GM19463 (cell line): ENCODE measurements at regions not wholly inside any gene's neighbourhood (a gene's known extent, or its start where the extent isn't known, plus 50 kb on each side); places are given as distances from the start of the nearest gene placed in this dataset.
"Not testable (repeated sequence)": the region's sequence is repeated elsewhere in the genome, so short reads cannot be mapped to it uniquely, and the experiment has no call there.

Experiments
- ATAC-seq: cut with Tn5 transposase; IDR thresholded peaks from one replicate; pipeline ENCODE4 v1.9.1; 2021; ENCODE audit warnings: mild to moderate bottlenecking, moderate library complexity; ENCODE audit not compliant: unreplicated experiment

DNA sequence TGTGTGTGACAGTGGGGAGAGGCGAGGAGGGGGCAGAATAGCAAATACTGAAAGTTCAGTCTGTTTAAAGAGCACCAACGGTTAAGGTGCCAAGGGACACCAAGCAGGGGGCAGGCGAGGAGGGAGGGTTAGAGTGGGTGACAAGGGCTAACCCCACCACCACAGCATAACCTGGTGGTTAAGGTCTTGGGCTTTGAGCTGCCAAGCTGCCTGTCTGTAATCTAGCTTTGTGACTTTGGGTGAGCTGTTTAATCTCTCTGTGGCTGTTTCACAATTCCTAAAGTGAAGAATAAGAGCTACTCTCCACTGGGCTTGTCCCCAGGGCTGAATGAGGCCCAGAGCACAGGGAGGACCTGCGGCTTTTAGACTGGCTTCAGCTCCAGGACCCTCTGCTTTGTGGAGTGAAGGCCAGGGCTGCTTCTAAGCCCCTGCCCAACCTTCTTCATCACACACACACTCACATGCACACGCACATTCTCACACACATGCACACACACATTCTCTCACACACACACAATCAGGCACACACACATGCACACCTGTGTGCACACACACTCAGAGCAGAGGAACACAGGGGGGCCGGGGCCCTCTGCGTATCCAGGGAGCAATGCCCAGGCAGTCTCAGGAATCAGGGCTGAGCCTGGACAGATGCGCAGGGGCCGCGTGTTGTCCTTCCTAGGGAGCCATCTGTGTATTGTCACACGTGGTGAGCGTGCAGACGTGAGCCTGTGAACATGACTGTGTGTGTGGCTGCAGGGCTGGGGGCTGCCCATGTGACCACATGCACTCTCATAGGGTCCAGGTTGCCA, 101.6 kb upstream of the TARDBP start:
- ATAC-seq, result no peak

DNA sequence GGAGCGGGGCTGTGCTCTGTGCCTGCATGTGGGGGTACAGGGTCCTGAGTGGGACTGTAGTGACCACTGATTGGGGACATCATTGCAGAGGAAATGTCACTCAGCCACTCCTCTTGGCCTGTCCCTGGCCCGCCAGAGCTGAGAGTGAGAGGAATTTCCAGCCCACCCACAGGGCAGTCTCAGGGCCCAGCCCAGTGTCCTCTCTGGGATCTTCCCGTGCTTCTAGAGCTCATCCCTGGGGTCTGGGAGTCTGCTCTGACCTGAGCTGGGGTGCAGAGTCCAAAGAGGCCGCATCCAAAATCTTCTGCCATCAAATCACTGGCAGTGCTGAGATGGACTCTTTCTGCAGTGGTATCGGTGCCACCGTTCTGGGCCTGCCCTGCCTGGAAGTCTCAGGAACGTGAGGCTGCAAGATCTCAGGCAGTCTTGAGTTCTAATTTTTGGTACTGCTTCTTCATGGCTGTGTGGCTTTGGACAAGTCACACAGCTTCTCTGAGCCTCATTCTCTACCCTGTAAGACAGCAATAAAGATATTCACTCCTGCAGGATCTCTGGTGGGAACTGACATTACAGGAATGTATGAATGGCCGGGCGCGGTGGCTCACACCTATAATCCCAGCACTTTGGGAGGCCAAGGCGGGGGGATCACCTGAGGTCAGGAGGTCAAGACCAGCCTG, 100.8 kb upstream of the TARDBP start:
- ATAC-seq, result no peak

DNA sequence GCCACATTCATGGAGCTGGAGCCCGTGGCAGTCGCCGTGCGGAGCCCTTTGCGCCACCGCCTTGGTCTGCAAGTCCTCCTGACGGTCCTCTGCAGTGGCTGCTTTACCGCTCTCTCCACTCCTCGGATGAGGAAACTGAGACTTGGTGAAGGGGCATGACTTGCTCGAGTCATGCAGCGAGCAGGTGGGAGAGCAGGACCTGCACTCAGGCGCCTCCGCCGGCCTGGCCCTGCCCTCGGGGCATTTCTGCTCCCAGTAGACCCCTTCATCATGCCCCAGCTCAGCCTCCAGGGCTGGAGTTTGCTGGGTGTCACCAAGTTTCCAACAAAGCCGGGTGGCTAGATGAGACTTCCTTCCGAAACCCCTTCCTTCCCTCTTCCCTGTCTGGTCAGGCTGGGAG, 100.0 kb upstream of the TARDBP start:
- ATAC-seq, result no peak

DNA sequence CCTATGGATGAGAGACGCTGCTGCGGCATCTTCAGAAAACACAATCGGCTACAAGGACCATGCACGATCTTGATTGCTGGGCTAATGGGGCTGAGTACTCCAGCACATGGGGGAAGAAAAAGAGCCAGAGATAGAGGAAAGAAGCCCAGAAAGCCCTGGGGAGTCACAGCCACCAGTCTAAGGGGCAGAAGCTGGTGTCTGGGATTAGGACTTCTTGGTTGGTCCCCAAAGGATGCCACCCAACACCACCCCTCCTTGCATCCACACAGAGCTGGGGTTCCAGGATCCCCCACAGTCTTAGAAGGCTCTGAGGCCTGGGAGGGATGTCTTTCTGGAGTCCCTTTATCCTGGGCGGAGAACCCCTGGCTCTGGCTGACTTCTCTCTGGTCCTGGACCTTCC, 98.4 kb upstream of the TARDBP start:
- ATAC-seq, result no peak

DNA sequence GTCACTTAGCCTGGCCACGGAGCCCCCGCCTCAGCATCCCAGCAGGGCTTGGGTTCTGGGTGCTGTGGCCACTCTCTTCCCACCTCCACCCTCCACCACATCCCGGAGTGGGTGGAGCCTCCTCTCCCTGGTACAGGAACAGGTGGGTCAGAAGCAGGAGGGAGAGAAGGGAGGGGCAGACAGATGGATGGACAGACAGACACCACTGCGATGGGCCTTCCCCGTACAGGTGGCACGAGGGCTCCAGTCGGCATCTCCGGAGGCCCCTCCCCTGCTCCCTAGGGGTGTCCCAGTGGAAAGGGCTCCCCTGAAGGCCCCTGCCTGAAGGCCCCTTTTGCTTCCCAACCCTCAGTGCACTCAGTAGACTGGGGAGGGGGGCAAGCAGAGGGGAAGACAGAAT, 96.9 kb upstream of the TARDBP start:
- no peak for ATAC-seq

DNA sequence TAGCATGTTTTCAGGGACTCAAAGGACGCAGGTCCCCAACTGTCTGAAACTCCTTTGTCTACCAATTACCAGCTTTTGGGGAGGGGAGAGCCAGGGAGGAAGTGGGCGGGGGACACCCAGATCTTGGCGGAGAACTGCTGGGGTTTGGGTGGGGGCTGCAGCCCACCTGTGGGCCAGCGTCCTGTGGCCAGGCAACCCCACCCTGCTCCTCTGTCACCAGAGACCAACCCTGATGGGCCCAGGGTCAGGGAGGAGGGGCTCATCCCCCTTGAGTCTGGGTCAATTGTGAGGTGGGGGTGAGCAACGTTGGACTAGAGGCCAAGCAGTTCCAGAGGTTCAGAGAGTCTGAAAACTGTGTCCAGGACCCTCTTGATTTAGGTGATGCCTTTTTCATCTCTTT, 96.1 kb upstream of the TARDBP start:
- no peak for ATAC-seq

DNA sequence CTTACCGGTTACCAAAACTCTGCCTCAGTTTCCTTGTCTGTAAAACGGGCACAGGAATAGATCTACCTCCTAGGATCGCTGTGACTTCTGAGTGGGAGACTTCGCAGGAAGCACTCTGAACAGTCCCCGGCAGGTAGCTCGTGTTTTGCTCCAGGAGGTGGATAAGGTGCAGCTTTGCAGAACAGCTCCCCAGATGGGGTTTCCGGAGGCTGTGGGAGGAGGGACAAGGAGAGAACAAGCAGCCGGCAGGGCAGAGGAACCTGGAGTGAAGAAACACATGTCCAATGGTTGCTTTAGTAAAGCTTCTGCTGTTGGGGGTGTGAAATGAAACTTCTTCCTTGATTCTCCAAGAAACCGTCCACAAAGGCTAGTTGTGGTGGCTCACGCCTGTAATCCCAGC, 95.5 kb upstream of the TARDBP start:
- no peak for ATAC-seq

DNA sequence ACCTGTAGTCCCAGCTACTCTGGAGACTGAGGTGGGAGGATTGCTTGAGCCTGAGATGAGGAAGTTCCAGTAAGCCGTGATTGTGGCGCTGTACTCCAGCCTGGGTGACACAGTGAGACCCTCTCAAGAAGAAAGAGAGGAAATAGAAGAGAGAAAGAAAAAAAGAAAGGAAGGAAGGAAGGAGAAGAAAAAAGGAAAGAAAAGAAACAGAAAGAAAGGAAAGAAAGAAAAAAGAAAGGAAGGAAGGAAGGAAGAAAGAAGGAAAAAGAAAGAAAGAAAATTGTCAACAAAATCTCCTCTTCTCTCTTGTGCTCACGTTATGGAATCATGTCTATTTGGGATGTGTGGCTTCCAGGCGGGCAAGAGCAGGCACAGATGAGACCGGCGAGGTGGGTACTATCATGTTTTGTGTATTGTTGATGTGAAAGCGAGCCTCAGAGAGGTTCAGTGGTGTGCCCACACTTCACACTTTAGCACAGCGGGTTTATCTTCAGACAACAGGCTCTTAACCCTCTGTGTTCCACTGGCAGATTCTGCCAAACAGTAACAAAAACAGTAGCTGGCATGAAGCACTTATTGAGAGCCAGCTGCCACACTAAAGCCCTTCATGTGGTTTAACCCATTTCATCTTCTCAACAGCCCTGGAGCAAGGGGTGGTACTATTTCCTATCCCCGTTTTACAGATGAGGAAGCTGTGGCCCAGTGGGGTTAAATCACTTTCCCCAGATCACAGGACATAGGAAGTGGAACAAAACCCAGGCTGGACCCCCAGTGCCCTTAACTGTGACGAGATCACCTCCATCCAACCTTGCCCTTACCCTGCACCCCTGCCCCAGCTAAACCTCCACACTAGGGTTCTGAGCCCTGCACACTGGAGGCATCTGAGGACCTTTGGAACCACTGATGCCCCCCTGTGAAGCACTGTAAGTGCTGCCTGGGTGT, 94.7 kb upstream of the TARDBP start:
- ATAC-seq, result no peak

DNA sequence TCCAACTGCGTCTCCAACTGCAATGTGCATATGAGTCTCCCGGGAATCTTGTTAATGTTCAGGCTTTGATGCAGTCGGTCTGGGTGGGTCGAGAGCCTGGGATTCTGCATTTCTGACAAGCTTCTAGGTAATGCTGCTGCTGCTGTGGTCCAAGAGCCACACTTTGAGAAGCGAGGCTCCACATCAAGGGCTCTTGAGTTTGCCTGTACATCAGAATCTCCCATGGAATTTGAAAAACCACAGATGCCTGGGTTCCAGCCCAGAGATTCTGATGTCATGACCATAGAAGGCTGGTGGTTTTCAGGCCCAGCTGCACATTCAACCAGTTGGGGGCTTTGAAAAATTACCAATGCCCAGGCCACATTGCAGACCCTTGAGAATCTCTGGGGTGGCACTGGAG, 93.9 kb upstream of the TARDBP start:
- no peak for ATAC-seq

DNA sequence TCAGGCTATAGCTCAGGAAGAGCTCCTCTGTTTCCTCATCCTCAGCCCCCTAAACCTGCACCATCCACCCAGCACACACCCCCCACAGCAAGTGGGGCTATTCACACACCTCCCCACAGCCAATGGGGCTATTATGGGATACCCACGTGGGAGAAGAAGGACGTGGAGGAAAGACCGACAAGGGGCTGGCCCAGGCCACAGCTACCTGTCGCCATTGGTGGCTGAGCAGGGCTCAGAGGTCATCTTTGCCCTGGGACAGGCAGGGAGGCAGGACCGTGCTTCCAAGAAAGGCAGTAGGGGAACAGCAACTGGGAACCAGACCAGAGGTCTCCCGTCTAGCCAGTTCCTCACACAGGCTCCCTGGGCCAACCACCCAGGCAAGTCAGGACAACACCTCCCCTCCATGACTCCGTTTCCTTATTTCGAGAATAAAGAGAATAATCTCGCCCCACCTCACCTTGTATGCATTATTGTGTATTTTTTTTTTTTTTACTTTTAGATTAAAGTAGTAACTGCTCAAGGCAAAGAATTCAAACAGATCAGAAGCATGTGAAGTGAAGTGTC, 92.3 kb upstream of the TARDBP start:
- no peak for ATAC-seq

DNA sequence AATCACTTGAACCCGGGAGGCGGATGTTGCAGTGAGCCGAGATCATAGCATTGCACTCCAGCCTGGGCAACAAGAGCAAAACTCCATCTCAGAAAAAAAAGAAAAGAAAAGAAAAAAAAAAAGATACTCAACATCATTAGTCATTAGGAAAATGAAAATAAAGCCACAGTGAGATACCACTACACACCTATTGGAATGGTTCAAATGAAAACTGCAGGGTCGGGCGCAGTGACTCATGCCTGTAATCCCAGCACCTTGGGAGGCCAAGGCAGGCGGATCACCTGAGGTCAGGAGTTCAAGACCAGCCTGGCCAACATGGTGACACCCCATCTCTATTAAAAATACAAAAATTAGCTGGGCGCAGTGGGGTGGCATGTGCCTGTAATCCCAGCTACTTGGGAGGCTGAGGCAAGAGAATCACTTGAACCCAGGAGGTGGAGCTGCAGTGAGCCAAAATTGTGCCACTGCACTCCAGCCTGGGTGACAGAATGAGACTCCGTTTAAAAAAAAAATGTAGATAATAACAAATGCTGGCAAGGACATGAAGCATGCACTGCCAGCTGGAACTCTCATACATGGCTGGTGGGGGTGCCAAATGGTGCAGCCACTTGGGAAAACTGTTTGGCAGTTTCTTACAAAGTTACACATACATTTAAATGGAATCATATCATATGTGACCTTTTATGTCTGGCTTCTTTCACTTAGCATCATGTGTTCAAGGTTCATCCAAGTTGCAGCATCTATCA, 90.0 kb upstream of the TARDBP start:
- not testable (repeated sequence) for ATAC-seq

DNA sequence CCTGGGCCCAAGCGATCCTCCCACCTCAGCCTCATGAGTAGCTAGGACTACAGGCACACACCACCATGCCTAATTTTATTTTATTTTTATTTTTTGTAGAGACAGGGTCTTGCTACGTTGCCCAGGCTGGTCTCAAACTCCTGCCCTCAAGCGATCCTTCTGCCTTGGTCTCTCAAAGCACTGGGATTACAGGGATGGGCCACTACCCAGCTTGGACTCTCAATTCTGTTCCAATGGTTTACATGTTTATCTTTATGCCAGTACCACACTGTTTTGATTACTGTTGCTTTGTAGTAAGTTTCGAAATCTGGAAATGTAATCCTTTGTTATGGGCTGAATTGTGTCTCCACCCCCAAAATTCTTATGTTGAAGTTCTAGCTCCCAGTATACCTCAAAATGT, 88.4 kb upstream of the TARDBP start:
- ATAC-seq, result no peak

DNA sequence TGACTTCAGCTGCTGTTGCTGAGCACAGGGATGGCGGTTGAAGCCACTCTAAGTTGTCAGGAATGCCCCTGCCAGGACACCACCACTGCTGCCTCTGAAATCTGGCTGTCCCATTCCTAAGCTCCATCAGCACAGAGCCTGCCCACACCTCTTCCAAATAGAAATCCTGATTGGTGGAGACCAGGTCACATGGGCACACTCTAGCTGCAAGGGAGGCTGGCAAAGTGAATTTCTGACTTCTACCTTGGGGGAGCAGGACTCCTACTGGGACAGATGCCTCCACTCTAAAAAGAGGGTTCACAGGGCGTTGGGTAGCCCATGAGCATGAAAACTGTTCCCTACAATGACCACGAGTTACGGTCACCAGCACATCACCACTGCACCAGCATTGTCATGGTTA, 83.8 kb upstream of the TARDBP start:
- ATAC-seq, result no peak

DNA sequence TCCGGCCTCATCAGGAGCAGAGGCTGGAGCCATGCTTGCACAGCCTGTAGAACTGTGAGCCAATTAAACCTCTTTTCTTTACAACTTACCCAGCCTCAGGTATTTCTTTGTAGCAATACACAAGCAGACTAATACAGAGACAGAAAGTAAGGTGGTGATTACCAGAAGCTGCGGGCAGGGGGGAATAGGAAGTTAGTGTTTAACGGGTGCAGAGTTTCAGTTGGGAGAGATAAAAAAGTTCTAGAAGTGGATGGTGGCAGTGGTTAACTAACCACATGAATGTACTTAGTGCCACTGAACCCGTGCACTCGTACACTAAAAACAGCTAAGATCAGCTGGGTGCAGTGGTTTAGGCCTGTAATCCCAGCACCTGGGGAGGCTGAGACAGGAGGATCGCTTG, 80.4 kb upstream of the TARDBP start:
- no peak for ATAC-seq

DNA sequence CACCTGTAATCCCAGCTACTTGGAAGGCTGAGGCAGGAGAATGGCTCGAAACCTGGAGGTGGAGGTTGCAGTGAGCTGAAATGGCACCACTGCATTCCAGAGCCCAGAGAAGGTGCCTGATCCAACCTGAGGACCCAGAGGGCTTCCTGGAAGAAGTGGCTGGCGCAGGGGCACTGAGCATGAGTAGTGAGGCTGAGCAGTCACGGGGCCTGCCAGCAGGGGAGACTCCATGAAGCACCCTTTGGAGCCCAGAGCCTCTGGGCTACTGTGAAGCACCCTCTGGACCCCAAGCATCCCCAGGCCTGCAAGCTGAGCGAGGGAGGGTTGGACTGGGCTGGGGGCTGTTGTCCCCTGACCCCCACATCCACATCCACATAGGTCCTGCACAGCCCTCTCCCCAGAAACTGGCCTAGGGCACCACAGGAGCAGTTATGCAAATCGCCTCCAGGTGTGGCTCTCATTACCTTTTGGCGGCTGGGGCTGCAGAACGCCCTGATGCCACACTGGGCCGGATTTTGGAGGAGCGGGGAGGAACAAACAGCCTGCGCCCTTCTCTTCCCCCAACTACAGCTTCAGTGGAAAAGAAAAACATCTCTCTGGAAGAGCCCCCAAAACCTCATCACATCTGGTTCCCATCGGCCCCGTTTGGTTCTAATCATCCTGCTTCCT, 78.2 kb upstream of the TARDBP start:
- ATAC-seq, result no peak

DNA sequence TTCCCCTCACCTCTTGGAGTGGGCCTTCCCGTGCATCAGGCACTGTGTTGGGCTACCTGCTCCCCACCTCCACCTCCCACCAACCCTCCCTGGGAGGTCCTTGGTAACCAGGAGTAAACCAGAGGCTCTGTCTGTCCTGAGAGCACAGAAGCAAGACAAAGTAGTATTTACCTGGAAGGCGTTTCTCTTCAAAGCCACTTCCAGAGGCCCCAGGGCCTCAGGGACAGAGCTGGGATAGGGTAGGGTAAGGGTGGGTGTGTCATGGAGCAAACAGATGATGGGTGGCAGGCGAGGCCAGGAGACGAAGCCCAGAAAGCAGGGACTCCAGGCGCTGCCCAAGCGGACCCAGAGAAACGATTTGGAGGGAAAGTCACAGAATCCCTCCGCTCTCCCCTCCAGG, 77.2 kb upstream of the TARDBP start:
- ATAC-seq, result no peak

DNA sequence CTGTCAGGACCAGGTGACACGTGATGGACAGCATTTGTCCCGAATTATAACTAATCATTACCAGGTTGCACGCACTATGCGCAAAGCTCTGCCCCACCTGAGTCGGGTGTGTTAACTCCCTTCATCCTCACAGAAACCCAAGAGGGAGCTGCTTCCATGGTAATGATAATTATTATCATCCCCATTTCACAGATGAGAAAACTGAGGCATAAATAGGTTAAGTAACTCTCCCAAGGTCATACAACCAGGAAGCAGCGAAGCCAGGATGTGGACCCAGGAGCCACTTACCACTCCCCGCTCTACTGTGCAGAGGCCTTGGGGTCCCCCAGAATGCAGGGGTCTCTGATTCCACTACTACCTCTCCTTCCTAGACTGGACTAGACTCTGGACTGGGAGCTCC, 76.7 kb upstream of the TARDBP start:
- no peak for ATAC-seq

DNA sequence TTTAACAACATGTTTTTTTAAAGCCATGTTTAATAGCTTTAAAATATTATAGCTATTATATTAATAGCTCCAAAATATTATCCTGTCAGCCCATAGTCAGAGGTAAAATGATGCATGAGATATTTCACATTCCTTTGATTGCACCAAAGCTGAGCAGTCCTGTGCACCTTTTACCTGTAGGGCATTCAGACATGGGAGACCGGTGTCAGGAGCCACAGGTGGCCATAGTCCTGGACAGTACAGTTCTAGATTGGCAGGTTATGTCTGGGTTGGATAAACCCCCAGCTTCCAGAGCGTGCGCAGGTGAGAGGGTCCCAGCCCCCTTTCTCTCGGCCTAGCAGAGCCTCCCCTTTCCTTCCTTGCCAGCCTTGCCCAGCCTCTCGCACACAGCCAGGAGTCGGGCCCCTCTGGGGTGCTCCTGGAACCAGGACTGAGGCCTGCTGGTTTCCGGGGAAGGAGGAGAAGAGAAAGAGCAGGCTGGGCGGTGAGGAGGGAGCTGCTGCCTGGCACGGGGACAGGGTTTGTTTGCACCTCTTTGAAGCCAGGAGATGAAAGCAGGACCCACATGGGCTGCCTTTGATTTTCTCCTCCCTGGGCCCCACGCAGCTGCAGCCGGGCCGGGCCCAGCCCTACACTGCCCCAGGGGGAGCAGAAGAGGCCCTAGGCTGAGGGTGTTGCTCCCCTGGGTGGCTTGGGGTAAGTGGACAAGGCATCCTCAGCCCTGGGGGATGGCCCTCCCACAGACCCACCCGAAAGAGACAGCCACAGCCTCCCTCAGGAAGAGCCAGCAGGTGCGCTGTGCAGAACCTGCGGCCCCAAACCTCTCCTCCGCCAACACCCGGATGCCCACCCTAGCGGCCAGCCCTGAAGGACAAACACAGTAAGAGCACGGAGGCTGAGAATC, 75.2 kb upstream of the TARDBP start:
- no peak for ATAC-seq
